CD14-positive monocyte (primary cell): ENCODE measurements at regions not wholly inside any gene's neighbourhood (a gene's known extent, or its start where the extent isn't known, plus 50 kb on each side); places are given as distances from the start of the nearest gene placed in this dataset.

Source experiments
- DNase-seq, 3 donors: peaks; one replicate each; pipeline ENCODE4 v3.0.0-alpha.2; 2011 to 2022
- H2AFZ ChIP-seq: 2 replicates; pipeline ENCODE4 v1.6.0; 2012; ENCODE audit warnings: mild to moderate bottlenecking, low read depth, low read length, inconsistent platforms; ENCODE audit not compliant: insufficient read depth, poor library complexity, severe bottlenecking
- H3K27ac ChIP-seq, 2 donors: 1 replicate in 1 of 2; 2 replicates in 1 of 2; pipeline ENCODE4 v1.5.1; 2012 to 2013; ENCODE audit warnings: low read length in 2 of 2, control low read depth in 1 of 2, inconsistent platforms in 1 of 2, low read depth in 1 of 2, mild to moderate bottlenecking in 1 of 2
- H3K27me3 ChIP-seq, 2 donors: one replicate each; pipeline versions ENCODE4 v1.6.0 to v1.6.1; 2011 to 2013; ENCODE audit warnings: low read length in 2 of 2; ENCODE audit not compliant: control insufficient read depth in 2 of 2, insufficient read depth in 2 of 2
- H3K36me3 ChIP-seq, 2 donors: replicated peaks in 1 of 2; 1 replicate in 1 of 2; 2 replicates in 1 of 2; pipeline versions ENCODE4 v1.5.1 to v1.6.1; 2012 to 2013; ENCODE audit warnings: low read length in 2 of 2, control low read depth in 1 of 2, inconsistent platforms in 1 of 2, mild to moderate bottlenecking in 1 of 2; ENCODE audit not compliant: insufficient read depth in 2 of 2, control insufficient read depth in 1 of 2
- H3K4me1 ChIP-seq, 2 donors: 1 replicate in 1 of 2; 2 replicates in 1 of 2; pipeline versions ENCODE4 v1.5.1 to v1.6.1; 2012 to 2013; ENCODE audit warnings: low read length in 2 of 2, control low read depth in 1 of 2, inconsistent platforms in 1 of 2, mild to moderate bottlenecking in 1 of 2, moderate library complexity in 1 of 2; ENCODE audit not compliant: insufficient read depth in 2 of 2, control insufficient read depth in 1 of 2
- H3K4me2 ChIP-seq: replicated peaks from 2 replicates; pipeline ENCODE3; 2012; ENCODE audit warnings: low read length, moderate library complexity, mild to moderate bottlenecking; ENCODE audit not compliant: poor library complexity, severe bottlenecking; ENCODE audit errors: extremely low read depth
- H3K4me3 ChIP-seq, 3 experiments: fragments of 200-600 bp in 1 of 3; sonication (generic) in 1 of 3; replicated peaks in 1 of 3; 1 replicate in 2 of 3; 2 replicates in 1 of 3; pipeline ENCODE4 v1.5.1; 2011 to 2013; ENCODE audit warnings: low read length in 3 of 3, mild to moderate bottlenecking in 3 of 3, control low read depth in 2 of 3, low read depth in 2 of 3, inconsistent platforms in 1 of 3, moderate library complexity in 1 of 3
- H3K79me2 ChIP-seq: 2 replicates; pipeline ENCODE4 v1.6.0; 2012; ENCODE audit warnings: mild to moderate bottlenecking, control low read depth, inconsistent platforms, low read length, moderate library complexity; ENCODE audit not compliant: insufficient read depth
- H3K9ac ChIP-seq: 2 replicates; pipeline ENCODE4 v1.6.0; 2017; ENCODE audit warnings: low read length, mild to moderate bottlenecking; ENCODE audit not compliant: insufficient read depth, poor library complexity, severe bottlenecking
- H3K9me3 ChIP-seq, 2 donors: replicated peaks in 1 of 2; 1 replicate in 1 of 2; 2 replicates in 1 of 2; pipeline versions ENCODE4 v1.5.1 to v1.6.1; 2012 to 2013; ENCODE audit warnings: low read length in 2 of 2, control low read depth in 1 of 2; ENCODE audit not compliant: control insufficient read depth in 1 of 2, insufficient read depth in 1 of 2
- H4K20me1 ChIP-seq: 2 replicates; pipeline ENCODE4 v1.6.0; 2012; ENCODE audit warnings: mild to moderate bottlenecking, low read length, control low read depth, moderate library complexity; ENCODE audit not compliant: insufficient read depth
- H3K27ac Mint-ChIP-seq, 7 donors: one replicate each; pipeline ENCODE4 v1.8.0; 2020; ENCODE audit warnings: mild to moderate bottlenecking in 7 of 7, mixed read lengths in 7 of 7, moderate library complexity in 6 of 7, inconsistent platforms in 2 of 7
- H3K27me3 Mint-ChIP-seq, 3 donors: one replicate each; pipeline ENCODE4 v1.8.0; 2021 to 2022; ENCODE audit warnings: low read depth in 3 of 3, mild to moderate bottlenecking in 3 of 3, mixed read lengths in 3 of 3, moderate library complexity in 3 of 3, inconsistent platforms in 1 of 3
- H3K36me3 Mint-ChIP-seq, 2 donors: one replicate each; pipeline ENCODE4 v1.8.0; 2020; ENCODE audit warnings: mixed read lengths in 2 of 2, inconsistent platforms in 1 of 2, mild to moderate bottlenecking in 1 of 2
- H3K4me1 Mint-ChIP-seq: one replicate; pipeline ENCODE4 v1.8.0; 2020; ENCODE audit warnings: mild to moderate bottlenecking, mixed read lengths
- H3K4me3 Mint-ChIP-seq, 2 donors: one replicate each; pipeline ENCODE4 v1.8.0; 2020; ENCODE audit warnings: mild to moderate bottlenecking in 2 of 2, mixed read lengths in 2 of 2, moderate library complexity in 1 of 2
- H3K9me3 Mint-ChIP-seq, 7 donors: one replicate each; pipeline ENCODE4 v1.8.0; 2020 to 2022; ENCODE audit warnings: mixed read lengths in 7 of 7, mild to moderate bottlenecking in 6 of 7, moderate library complexity in 6 of 7, inconsistent platforms in 2 of 7
- WGBS: methylation state at CpG from one replicate; pipeline ENCODE4 v1.1.5; 2013; ENCODE audit warnings: missing lambda C conversion rate; ENCODE audit not compliant: insufficient coverage; 5-methylcytosine and 5-hydroxymethylcytosine counted together
- intact Hi-C, 2 donors: fragments of 100-400 bp; cut with micrococcal nuclease; formaldehyde crosslinking; loops; one replicate each; pipeline versions ENCODE4 v1.15.0 to v1.15.1; 2023
- TF ChIP-seq, protein P1 (sequence below): fragments of 200-600 bp; IDR thresholded peaks from one replicate; pipeline ENCODE4 v1.8.0; 2022; ENCODE audit warnings: antibody characterized with exemption, mild to moderate bottlenecking

DNA sequence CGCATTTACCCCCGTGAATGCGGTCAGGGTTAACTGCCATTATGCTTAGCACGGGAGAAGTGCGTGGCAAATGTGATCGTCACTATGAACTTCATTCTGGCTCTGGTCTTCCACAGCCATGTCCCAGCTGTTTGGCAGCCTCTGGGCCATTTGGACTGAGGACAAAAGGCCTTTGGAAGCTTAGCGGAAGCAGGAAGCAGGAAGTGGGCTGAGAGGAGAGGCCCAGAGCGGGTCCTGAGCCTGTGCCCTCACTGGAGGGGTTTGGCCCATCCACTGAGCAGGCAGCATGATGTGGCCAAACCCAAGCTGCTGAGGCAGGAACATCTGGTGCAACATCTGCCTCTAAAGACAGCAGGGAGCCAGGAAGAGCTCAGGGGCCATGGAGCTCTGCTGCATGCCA is 345.9 kb downstream of the C16orf95 start:
- Histone ChIP-seq H3K4me3 (no peak overlapping the region), H3K9me3 (no peaks in the 10 kb centered on the region), H3K27ac (no peak overlapping the region), H3K4me1 (no peaks in the 10 kb centered on the region), H3K9ac (no peak overlapping the region), H3K36me3 (no peaks in the 10 kb centered on the region), H3K27me3 (no peaks in the 10 kb centered on the region), H2AFZ (no peak overlapping the region), H3K4me2 (no peak overlapping the region), H4K20me1 (no peaks in the 10 kb centered on the region), H3K79me2 (no peaks in the 10 kb centered on the region)
- WGBS, result 86% methylated on average over 8 of the region's 8 CpGs
- Mint-ChIP-seq H3K9me3 (peaks cover 0 to 4% (median 2%) of the 10 kb centered on the region in 7 donors), H3K4me3 (no peak overlapping the region), H3K4me1 (peaks cover 2% of the 10 kb centered on the region), H3K36me3 (no peaks in the 10 kb centered on the region), H3K27me3 (peaks cover 13 to 15% (median 14%) of the 10 kb centered on the region in 3 donors), H3K27ac (peak overlapping the region in 1 of 7 donors; percentile 6)
- TF ChIP-seq, protein P1, sequence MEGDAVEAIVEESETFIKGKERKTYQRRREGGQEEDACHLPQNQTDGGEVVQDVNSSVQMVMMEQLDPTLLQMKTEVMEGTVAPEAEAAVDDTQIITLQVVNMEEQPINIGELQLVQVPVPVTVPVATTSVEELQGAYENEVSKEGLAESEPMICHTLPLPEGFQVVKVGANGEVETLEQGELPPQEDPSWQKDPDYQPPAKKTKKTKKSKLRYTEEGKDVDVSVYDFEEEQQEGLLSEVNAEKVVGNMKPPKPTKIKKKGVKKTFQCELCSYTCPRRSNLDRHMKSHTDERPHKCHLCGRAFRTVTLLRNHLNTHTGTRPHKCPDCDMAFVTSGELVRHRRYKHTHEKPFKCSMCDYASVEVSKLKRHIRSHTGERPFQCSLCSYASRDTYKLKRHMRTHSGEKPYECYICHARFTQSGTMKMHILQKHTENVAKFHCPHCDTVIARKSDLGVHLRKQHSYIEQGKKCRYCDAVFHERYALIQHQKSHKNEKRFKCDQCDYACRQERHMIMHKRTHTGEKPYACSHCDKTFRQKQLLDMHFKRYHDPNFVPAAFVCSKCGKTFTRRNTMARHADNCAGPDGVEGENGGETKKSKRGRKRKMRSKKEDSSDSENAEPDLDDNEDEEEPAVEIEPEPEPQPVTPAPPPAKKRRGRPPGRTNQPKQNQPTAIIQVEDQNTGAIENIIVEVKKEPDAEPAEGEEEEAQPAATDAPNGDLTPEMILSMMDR, result no peak
- no peak for DNase-seq
- intact Hi-C loops, result no loop called here

DNA sequence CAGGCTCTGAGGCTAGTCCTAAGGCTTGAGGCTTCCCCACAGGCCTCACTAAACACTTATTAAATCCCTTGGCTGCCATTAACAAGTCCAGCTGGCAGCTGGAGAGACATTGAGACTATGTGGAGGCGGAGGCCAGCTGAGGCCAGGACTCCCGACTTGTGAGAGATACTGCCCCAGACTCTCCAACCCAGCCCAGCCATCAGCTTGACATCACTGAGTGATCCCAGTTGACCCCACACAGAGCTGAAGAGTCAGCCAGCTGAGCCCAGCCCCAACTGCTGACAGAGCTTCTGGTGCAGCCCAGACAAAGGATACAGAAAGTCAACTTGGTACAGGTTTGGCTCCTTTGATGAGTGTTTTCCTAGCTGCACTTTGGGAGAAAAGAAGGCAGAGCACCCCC is 343.1 kb downstream of the C16orf95 start:
- H3K4me3 Mint-ChIP-seq, result no peak overlapping the region
- H3K9ac ChIP-seq, result no peak overlapping the region
- no peak overlapping the region for H3K4me3 ChIP-seq
- H3K4me1 ChIP-seq, result no peaks in the 10 kb centered on the region
- intact Hi-C loops, result no loop called here
- TF ChIP-seq, protein P1, result no peak
- peaks cover 0 to 4% (median 2%) of the 10 kb centered on the region in 7 donors for H3K9me3 Mint-ChIP-seq
- peaks cover 2% of the 10 kb centered on the region for H3K4me1 Mint-ChIP-seq
- no peak overlapping the region for H3K27ac Mint-ChIP-seq
- no peaks in the 10 kb centered on the region for H3K9me3 ChIP-seq
- 100% methylated on average over 2 of the region's 2 CpGs for WGBS
- H3K27ac ChIP-seq, result no peak overlapping the region
- peaks cover 7 to 13% (median 10%) of the 10 kb centered on the region in 3 donors for H3K27me3 Mint-ChIP-seq
- DNase-seq, result no peak
- no peak overlapping the region for H2AFZ ChIP-seq
- H3K4me2 ChIP-seq, result no peak overlapping the region
- no peaks in the 10 kb centered on the region for H3K36me3 Mint-ChIP-seq
- H4K20me1 ChIP-seq, result no peaks in the 10 kb centered on the region
- no peaks in the 10 kb centered on the region for H3K27me3 ChIP-seq
- no peaks in the 10 kb centered on the region for H3K36me3 ChIP-seq
- H3K79me2 ChIP-seq, result no peaks in the 10 kb centered on the region
